ENCODE measurements at regions not wholly inside any gene's neighbourhood (a gene's known extent, or its start where the extent isn't known, plus 50 kb on each side); places are given as distances from the start of the nearest gene placed in this dataset.
"Not testable (repeated sequence)": the region's sequence is repeated elsewhere in the genome, so short reads cannot be mapped to it uniquely, and the experiment has no call there.

DNA sequence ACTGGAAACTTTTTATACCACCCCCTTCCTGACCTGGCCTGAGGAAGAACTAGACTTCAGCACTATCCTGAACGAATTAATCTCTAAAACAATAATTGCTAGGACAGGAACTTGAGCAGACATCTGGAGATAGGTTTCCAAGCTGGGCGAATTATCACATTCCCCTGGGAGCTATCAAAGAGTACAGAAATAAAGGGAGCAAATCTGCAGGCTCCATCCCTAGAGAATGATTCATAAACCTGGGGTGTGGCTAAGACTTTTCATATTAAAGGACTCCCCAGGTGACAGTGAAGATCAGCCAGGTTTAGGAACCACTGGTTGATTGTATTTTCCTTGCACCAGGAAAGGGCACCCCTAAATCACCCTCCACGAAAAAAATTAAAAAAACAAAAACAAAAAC lies 105.6 kb upstream of the NOL4 start:
- Histone ChIP-seq H3K27ac (ENCODE audit: extremely low read length, insufficient read depth, low read length) (no peak overlapping the region), H3K9me3 (ENCODE audit: low read length) (no peaks in the 10 kb centered on the region), H3K9ac (ENCODE audit: insufficient read depth, low read depth, low read length) (no peak overlapping the region), H3K4me3 (replicated peaks in 1 of 3; ENCODE audit: insufficient read depth in 1 of 3, low read depth in 2 of 3, low read length in 3 of 3) (no peak overlapping the region), H3K27me3 (ENCODE audit: control insufficient read depth in 1 of 2, insufficient read depth in 2 of 2, low read length in 2 of 2) (no peaks in the 10 kb centered on the region), H4K20me1 (ENCODE audit: insufficient read depth, low read length) (no peaks in the 10 kb centered on the region), H2AFZ (ENCODE audit: low read length) (no peak overlapping the region), H3K4me2 (ENCODE audit: low read depth, low read length) (no peak overlapping the region), H3K79me2 (ENCODE audit: insufficient read depth, low read length) (no peaks in the 10 kb centered on the region), H3K36me3 (replicated peaks in 1 of 2; ENCODE audit: control insufficient read depth in 1 of 2, insufficient read depth in 2 of 2, low read length in 2 of 2) (no peaks in the 10 kb centered on the region), H3K4me1 (ENCODE audit: insufficient read depth, low read length) (no peaks in the 10 kb centered on the region)
- POLR2A ChIA-PET: interaction anchor here (0.7 kb wide), 1 partner anchor 163 kb away, joined by 3 read pairs; no protein-coding TSS in a partner anchor
- TF ChIP-seq TBX2 (CRISPR knock-in tag; IDR thresholded peaks at IDR 0.05; ENCODE audit: borderline replicate concordance) (no peak), TBP (CRISPR knock-in tag; IDR thresholded peaks at IDR 0.05) (no peak), ZNF790 (CRISPR knock-in tag; IDR thresholded peaks at IDR 0.05; ENCODE audit: borderline replicate concordance) (no peak), ZNF652 (CRISPR knock-in tag; IDR thresholded peaks at IDR 0.05; ENCODE audit: borderline replicate concordance, low read depth) (no peak), ZNF275 (CRISPR knock-in tag; IDR thresholded peaks at IDR 0.05; ENCODE audit: borderline replicate concordance) (no peak), ZZZ3 (CRISPR knock-in tag; IDR thresholded peaks at IDR 0.05; ENCODE audit: borderline replicate concordance) (no peak), ZNF501 (CRISPR knock-in tag; IDR thresholded peaks at IDR 0.05) (no peak)
- TF ChIP-seq, protein P1, sequence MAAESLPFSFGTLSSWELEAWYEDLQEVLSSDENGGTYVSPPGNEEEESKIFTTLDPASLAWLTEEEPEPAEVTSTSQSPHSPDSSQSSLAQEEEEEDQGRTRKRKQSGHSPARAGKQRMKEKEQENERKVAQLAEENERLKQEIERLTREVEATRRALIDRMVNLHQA (CRISPR knock-in tag; IDR thresholded peaks at IDR 0.05): no peak
- TF ChIP-seq, protein P2, sequence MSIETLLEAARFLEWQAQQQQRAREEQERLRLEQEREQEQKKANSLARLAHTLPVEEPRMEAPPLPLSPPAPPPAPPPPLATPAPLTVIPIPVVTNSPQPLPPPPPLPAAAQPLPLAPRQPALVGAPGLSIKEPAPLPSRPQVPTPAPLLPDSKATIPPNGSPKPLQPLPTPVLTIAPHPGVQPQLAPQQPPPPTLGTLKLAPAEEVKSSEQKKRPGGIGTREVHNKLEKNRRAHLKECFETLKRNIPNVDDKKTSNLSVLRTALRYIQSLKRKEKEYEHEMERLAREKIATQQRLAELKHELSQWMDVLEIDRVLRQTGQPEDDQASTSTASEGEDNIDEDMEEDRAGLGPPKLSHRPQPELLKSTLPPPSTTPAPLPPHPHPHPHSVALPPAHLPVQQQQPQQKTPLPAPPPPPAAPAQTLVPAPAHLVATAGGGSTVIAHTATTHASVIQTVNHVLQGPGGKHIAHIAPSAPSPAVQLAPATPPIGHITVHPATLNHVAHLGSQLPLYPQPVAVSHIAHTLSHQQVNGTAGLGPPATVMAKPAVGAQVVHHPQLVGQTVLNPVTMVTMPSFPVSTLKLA (IDR thresholded peaks at IDR 0.05): no peak
- DNase-seq (ENCODE audit: low spot score): no peak
- BruUV-seq (replicated peaks): no TSS peak
- ATAC-seq: no peak
- FAIRE-seq: no peak
- in situ Hi-C loops (cut with HindIII; ENCODE audit: extremely low pct_ligation_motif_present, low pct_unique_long_range_greater_than_20kb) (no loop called here), intact Hi-C loops (cut with micrococcal nuclease; ENCODE audit: unreplicated experiment) (no loop called here)
- 34% methylated on average over 3 of the region's 3 CpGs for WGBS (ENCODE audit: low lambda C conversion rate)
- CTCF ChIA-PET (ENCODE audit: low intra/inter-chr PET ratio, low total read pairs): no interaction called here

DNA sequence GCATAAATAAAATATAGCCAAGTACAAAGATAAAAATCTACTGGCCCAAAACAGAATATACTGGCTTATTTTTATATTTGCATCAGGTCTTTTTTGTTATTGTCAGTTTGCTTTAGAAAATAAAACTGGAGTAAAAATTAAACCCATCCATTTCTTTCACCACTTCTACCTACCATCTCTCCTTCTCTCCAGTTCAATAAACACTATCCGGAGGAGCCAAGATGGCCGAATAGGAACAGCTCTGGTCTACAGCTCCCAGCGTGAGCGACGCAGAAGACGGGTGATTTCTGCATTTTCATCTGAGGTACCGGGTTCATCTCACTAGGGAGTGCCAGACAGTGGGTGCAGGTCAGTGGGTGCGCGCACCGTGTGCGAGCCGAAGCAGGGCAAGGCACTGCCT lies 106.2 kb upstream of the NOL4 start:
- H3K4me2 ChIP-seq (ENCODE audit: low read depth, low read length): peak overlapping the region; percentile 18; the same call in 1 of the 2 replicates
- H3K9me3 ChIP-seq (ENCODE audit: low read length); H3K27ac ChIP-seq (ENCODE audit: extremely low read length, insufficient read depth, low read length); FAIRE-seq; intact Hi-C loops (cut with micrococcal nuclease; ENCODE audit: unreplicated experiment); H3K9ac ChIP-seq (ENCODE audit: insufficient read depth, low read depth, low read length); H3K36me3 ChIP-seq (replicated peaks in 1 of 2; ENCODE audit: control insufficient read depth in 1 of 2, insufficient read depth in 2 of 2, low read length in 2 of 2); CTCF ChIA-PET (ENCODE audit: low intra/inter-chr PET ratio, low total read pairs); H3K4me1 ChIP-seq (ENCODE audit: insufficient read depth, low read length); H4K20me1 ChIP-seq (ENCODE audit: insufficient read depth, low read length); in situ Hi-C loops (cut with HindIII; ENCODE audit: extremely low pct_ligation_motif_present, low pct_unique_long_range_greater_than_20kb); BruUV-seq (replicated peaks); DNase-seq (ENCODE audit: low spot score); H3K4me3 ChIP-seq (replicated peaks in 1 of 3; ENCODE audit: insufficient read depth in 1 of 3, low read depth in 2 of 3, low read length in 3 of 3); ATAC-seq; H3K27me3 ChIP-seq (ENCODE audit: control insufficient read depth in 1 of 2, insufficient read depth in 2 of 2, low read length in 2 of 2); H3K79me2 ChIP-seq (ENCODE audit: insufficient read depth, low read length); H2AFZ ChIP-seq (ENCODE audit: low read length): not testable (repeated sequence)
- POLR2A ChIA-PET: interaction anchor here (0.7 kb wide), 1 partner anchor 162 kb away, joined by 3 read pairs; no protein-coding TSS in a partner anchor
- 48% methylated on average over 7 of the region's 12 CpGs for WGBS (ENCODE audit: low lambda C conversion rate)
